K562 (cell line): ENCODE measurements at regions not wholly inside any gene's neighbourhood (a gene's known extent, or its start where the extent isn't known, plus 50 kb on each side); places are given as distances from the start of the nearest gene placed in this dataset.

Experiments used
- CTCF ChIP-seq, 3 experiments: IDR thresholded peaks in 2 of 3; conservative IDR thresholded peaks in 1 of 3; 2 replicates each; pipeline ENCODE4 v1.5.1; 2011 to 2012; ENCODE audit warnings: low read length in 3 of 3, mild to moderate bottlenecking in 3 of 3, control low read depth in 2 of 3, improper control_type of control experiment in 1 of 3, inconsistent platforms in 1 of 3, low read depth in 1 of 3, mixed read lengths in 1 of 3, moderate library complexity in 1 of 3; ENCODE audit not compliant: insufficient read depth in 2 of 3
- EZH2 ChIP-seq: IDR thresholded peaks from 2 replicates; pipeline ENCODE4 v1.6.1; 2012; ENCODE audit warnings: low read depth, mild to moderate bottlenecking, inconsistent platforms, low read length, borderline replicate concordance
- FOXP1 ChIP-seq: sonication (generic); formaldehyde crosslinking; IDR thresholded peaks from 2 replicates; pipeline ENCODE4 v1.8.0; 2022; ENCODE audit warnings: mild to moderate bottlenecking, missing genetic modification reagents
- HOMEZ ChIP-seq: fragments of 250-450 bp; sonication (Bioruptor Pico); IDR thresholded peaks from 2 replicates; pipeline ENCODE4 v1.4.0; 2020; ENCODE audit warnings: mild to moderate bottlenecking, moderate library complexity
- NFXL1 ChIP-seq: fragments of 450-650 bp; formaldehyde crosslinking; IDR thresholded peaks from 2 replicates; pipeline ENCODE4 v1.4.0; 2021; ENCODE audit warnings: mild to moderate bottlenecking
- POLR2A ChIP-seq: fragments of 450-650 bp; conservative IDR thresholded peaks from 2 replicates; pipeline ENCODE4 v1.6.1; 2016
- ZFX ChIP-seq: sonication (generic); formaldehyde crosslinking; IDR thresholded peaks from 2 replicates; pipeline ENCODE4 v1.8.0; 2022; ENCODE audit warnings: mild to moderate bottlenecking, missing genetic modification reagents, moderate library complexity
- TF ChIP-seq, protein P1 (sequence below), 2 experiments: fragments of 450-650 bp; IDR thresholded peaks; 2 replicates each; pipeline ENCODE4 v1.6.1; 2018; ENCODE audit warnings: mild to moderate bottlenecking in 2 of 2, low read depth in 1 of 2; ENCODE audit not compliant: partially characterized antibody in 2 of 2

DNA sequence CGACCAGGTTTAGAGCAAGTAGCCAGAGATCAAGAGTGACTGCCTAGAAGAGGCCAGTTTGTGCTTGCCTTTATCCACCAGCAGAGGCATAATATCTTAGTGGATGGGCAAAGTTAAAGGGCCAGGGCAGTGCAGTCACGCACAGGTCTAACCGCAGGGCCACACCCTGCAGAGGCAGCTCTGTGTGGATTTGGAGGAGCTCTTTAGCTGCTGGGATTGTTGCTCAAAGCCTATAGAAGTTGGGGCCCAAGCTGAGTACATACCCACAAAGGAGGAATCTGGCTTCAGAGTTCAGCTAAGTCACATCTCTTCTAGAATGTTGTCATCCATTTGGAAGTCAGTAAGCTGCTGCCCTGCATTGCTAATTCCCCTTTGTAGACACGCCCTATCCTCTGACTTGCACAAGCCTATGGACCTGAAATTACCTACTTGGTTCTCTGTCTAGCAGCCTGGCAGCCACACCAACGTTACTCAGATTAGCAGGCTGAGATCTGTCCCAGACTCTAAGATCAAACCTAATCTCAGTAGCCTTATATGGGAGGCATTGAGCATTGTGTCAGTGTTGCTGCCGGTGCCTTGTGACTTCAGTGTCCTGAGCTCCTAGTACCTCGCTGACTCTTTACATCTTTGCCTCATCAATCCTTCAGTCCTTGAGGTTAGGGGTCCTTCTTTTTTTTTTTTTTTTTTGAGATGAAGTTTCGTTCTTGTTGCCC, 102.9 kb upstream of the STARD13 start:
- TF ChIP-seq HOMEZ (no peak), POLR2A (no peak), EZH2 (no peak), CTCF (IDR thresholded peaks at IDR 0.05 in 2 of 3, conservative IDR thresholded peaks at IDR 0.05 in 1 of 3; ENCODE audit: insufficient read depth in 2 of 3, low read depth in 1 of 3, low read length in 3 of 3) (peak in 1 of 3 experiments; percentile 25; a peak in 1 of 6 replicates), FOXP1 (CRISPR knock-in tag) (no peak), NFXL1 (CRISPR knock-in tag) (no peak), ZFX (CRISPR knock-in tag) (no peak)
- TF ChIP-seq, protein P1, sequence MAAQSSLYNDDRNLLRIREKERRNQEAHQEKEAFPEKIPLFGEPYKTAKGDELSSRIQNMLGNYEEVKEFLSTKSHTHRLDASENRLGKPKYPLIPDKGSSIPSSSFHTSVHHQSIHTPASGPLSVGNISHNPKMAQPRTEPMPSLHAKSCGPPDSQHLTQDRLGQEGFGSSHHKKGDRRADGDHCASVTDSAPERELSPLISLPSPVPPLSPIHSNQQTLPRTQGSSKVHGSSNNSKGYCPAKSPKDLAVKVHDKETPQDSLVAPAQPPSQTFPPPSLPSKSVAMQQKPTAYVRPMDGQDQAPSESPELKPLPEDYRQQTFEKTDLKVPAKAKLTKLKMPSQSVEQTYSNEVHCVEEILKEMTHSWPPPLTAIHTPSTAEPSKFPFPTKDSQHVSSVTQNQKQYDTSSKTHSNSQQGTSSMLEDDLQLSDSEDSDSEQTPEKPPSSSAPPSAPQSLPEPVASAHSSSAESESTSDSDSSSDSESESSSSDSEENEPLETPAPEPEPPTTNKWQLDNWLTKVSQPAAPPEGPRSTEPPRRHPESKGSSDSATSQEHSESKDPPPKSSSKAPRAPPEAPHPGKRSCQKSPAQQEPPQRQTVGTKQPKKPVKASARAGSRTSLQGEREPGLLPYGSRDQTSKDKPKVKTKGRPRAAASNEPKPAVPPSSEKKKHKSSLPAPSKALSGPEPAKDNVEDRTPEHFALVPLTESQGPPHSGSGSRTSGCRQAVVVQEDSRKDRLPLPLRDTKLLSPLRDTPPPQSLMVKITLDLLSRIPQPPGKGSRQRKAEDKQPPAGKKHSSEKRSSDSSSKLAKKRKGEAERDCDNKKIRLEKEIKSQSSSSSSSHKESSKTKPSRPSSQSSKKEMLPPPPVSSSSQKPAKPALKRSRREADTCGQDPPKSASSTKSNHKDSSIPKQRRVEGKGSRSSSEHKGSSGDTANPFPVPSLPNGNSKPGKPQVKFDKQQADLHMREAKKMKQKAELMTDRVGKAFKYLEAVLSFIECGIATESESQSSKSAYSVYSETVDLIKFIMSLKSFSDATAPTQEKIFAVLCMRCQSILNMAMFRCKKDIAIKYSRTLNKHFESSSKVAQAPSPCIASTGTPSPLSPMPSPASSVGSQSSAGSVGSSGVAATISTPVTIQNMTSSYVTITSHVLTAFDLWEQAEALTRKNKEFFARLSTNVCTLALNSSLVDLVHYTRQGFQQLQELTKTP (IDR thresholded peaks at IDR 0.05; ENCODE audit: low read depth in 1 of 2, partially characterized antibody in 2 of 2), result no peak
